ENCODE measurements at regions not wholly inside any gene's neighbourhood (a gene's known extent, or its start where the extent isn't known, plus 50 kb on each side); places are given as distances from the start of the nearest gene placed in this dataset.

GRCh38 chr11:127567237-127567932, 566.8 kb upstream of the KIRREL3 start:
- DNase-seq, result no peak

GRCh38 chr11:127564810-127565209, 564.2 kb upstream of the KIRREL3 start:
- no peak for DNase-seq

- no peak for DNase-seq
Observed at GRCh38 chr11:127559978-127560377, 559.4 kb upstream of the KIRREL3 start.

- DNase-seq, result no peak
Observed at GRCh38 chr11:127552446-127552845, 551.9 kb upstream of the KIRREL3 start.

- no peak for DNase-seq
Observed at GRCh38 chr11:127531167-127531566, 530.6 kb upstream of the KIRREL3 start.

GRCh38 chr11:127528297-127528696, 527.7 kb upstream of the KIRREL3 start:
- no peak for DNase-seq

- no peak for DNase-seq
Observed at GRCh38 chr11:127524618-127525017, 524.0 kb upstream of the KIRREL3 start.

GRCh38 chr11:127521413-127521812, 520.8 kb upstream of the KIRREL3 start:
- no peak for DNase-seq

GRCh38 chr11:127507851-127508250, 507.3 kb upstream of the KIRREL3 start:
- no peak for DNase-seq

GRCh38 chr11:127506647-127507046, 506.1 kb upstream of the KIRREL3 start:
- no peak for DNase-seq

GRCh38 chr11:127506126-127506525, 505.6 kb upstream of the KIRREL3 start:
- no peak for DNase-seq

GRCh38 chr11:127496165-127496564, 495.6 kb upstream of the KIRREL3 start:
- no peak for DNase-seq

- DNase-seq, result no peak
Observed at GRCh38 chr11:127493330-127494022, 492.9 kb upstream of the KIRREL3 start.

- no peak for DNase-seq
Observed at GRCh38 chr11:127492029-127492428, 491.5 kb upstream of the KIRREL3 start.

GRCh38 chr11:127491589-127491988, 491.0 kb upstream of the KIRREL3 start:
- no peak for DNase-seq

GRCh38 chr11:127490896-127491295, 490.3 kb upstream of the KIRREL3 start:
- no peak for DNase-seq

GRCh38 chr11:127485541-127485940, 485.0 kb upstream of the KIRREL3 start:
- no peak for DNase-seq

GRCh38 chr11:127481391-127481790, 480.8 kb upstream of the KIRREL3 start:
- no peak for DNase-seq

- DNase-seq, result no peak
Observed at GRCh38 chr11:127478826-127479225, 478.3 kb upstream of the KIRREL3 start.

GRCh38 chr11:127474766-127475165, 474.2 kb upstream of the KIRREL3 start:
- DNase-seq, result no peak

GRCh38 chr11:127472505-127472904, 471.9 kb upstream of the KIRREL3 start:
- DNase-seq, result no peak

- no peak for DNase-seq
Observed at GRCh38 chr11:127471662-127472061, 471.1 kb upstream of the KIRREL3 start.

- no peak for DNase-seq
Observed at GRCh38 chr11:127470306-127470884, 469.8 kb upstream of the KIRREL3 start.

GRCh38 chr11:127464325-127464724, 463.8 kb upstream of the KIRREL3 start:
- no peak for DNase-seq

- DNase-seq, result no peak
Observed at GRCh38 chr11:127462065-127462344, 461.4 kb upstream of the KIRREL3 start.
